Spinal cord (tissue), 9 donors: ENCODE measurements at regions not wholly inside any gene's neighbourhood (a gene's known extent, or its start where the extent isn't known, plus 50 kb on each side); places are given as distances from the start of the nearest gene placed in this dataset.

Experiments
- DNase-seq, 6 donors: peaks; one replicate each; pipeline versions ENCODE4 v3.0.0 to v3.0.0-alpha.2; 2013 to 2015; ENCODE audit warnings: low spot score in 6 of 6, low read depth in 4 of 6
- H3K27ac ChIP-seq: one replicate; pipeline ENCODE4 v1.5.1; 2013; ENCODE audit warnings: low read depth, low read length, control low read depth
- H3K27me3 ChIP-seq: one replicate; pipeline ENCODE4 v1.6.1; 2013; ENCODE audit warnings: low read length; ENCODE audit not compliant: control insufficient read depth, insufficient read depth
- H3K36me3 ChIP-seq: one replicate; pipeline ENCODE4 v1.6.1; 2013; ENCODE audit warnings: low read length; ENCODE audit not compliant: control insufficient read depth, insufficient read depth
- H3K4me1 ChIP-seq: one replicate; pipeline ENCODE4 v1.6.1; 2013; ENCODE audit warnings: low read length; ENCODE audit not compliant: control insufficient read depth, insufficient read depth
- H3K4me3 ChIP-seq: one replicate; pipeline ENCODE4 v1.5.1; 2013; ENCODE audit warnings: low read depth, low read length, control low read depth
- H3K9me3 ChIP-seq: one replicate; pipeline ENCODE4 v1.6.1; 2013; ENCODE audit warnings: low read length; ENCODE audit not compliant: control insufficient read depth, insufficient read depth
- WGBS: methylation state at CpG from one replicate; pipeline ENCODE4 v1.1.5; 2013; ENCODE audit warnings: missing lambda C conversion rate; ENCODE audit not compliant: insufficient coverage; 5-methylcytosine and 5-hydroxymethylcytosine counted together
- donor health status: healthy.

DNA sequence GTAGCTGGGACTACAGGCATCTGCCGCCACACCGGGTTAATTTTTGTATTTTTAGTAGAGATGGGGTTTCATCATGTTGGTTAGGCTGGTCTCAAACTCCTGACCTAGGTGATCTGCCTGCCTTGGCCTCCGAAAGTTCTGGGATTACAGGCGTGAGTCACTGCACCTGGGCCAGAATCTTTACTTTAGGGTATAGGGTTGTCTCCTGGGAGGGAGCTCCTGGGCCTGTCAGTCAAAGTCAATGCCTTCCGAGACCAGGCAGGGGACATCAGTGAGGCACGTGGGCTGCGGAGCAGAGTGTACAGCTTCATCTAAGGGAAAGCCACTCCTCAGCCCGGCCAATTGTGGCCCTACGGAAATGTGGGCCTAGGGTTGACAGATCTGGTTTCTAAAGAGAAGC lies 108.6 kb downstream of the FGF18 start:
- H3K27me3 ChIP-seq = no peaks in the 10 kb centered on the region
- H3K27ac ChIP-seq = no peak overlapping the region
- no peak for DNase-seq
- H3K4me3 ChIP-seq = no peak overlapping the region
- H3K36me3 ChIP-seq = no peaks in the 10 kb centered on the region
- 88% methylated on average over 6 of the region's 9 CpGs for WGBS
- H3K9me3 ChIP-seq = no peaks in the 10 kb centered on the region
- peaks cover 14% of the 10 kb centered on the region for H3K4me1 ChIP-seq

DNA sequence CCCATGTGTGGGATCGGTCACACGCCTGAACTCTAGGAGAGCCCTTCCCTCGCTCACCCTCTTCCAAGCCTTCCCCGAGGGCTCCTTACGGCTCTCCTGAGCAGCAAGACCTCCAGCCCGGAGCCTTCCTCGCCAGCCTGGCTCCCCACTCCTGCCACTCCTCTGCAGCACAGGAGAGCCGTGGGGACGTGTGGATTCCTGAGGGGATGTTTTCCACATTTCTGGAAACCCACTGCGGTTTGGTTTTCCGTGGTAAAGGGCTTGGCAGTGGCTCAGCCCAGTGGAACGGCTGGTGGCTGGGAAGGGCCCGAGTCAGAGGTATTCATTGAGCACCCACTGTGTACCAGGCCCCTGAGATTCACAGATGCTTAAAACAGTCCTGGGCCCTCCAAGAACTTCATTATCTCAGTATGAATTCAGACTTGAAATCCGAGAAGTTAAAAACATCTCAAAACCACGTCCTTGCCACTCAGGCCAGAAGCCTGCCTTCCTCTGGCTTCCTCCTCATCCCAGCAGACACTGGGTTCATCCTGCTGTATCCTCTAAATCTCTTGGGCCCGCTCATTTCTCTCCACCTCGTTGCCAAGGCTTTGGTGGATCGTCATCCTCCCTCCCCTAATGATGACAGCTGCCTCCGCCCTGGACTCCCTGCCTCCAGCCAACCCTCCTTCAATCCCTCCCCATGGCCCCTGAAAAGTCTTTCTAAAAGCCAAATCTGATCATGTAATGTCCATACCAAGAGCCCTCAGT lies 109.6 kb downstream of the FGF18 start:
- no peak overlapping the region for H3K4me3 ChIP-seq
- H3K4me1 ChIP-seq = peaks cover 12% of the 10 kb centered on the region
- 85% methylated on average over 18 of the region's 19 CpGs for WGBS
- H3K9me3 ChIP-seq = no peaks in the 10 kb centered on the region
- H3K27me3 ChIP-seq = no peaks in the 10 kb centered on the region
- no peak for DNase-seq
- no peak overlapping the region for H3K27ac ChIP-seq
- H3K36me3 ChIP-seq = no peaks in the 10 kb centered on the region

DNA sequence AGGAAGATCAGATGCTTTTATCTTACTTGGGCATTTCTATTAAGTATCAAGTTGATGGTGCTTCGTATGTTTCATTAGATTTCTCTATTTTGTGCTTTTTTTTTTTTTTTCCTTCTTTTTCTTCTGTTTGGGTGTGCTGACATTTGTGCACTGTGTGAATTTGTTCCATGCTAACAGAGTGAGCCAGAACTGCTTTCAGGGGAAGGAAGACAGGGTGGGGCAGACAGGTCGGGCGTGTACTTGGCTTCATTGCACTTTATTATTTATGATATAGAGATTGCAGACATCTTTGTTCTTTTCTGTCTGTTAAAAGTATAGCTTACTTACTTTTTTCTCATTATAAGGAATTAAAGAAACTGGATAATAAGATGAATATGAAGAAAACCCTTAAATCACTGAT lies 112.2 kb downstream of the FGF18 start:
- Histone ChIP-seq H3K4me3 (no peak overlapping the region), H3K36me3 (no peaks in the 10 kb centered on the region), H3K27ac (no peak overlapping the region), H3K27me3 (no peaks in the 10 kb centered on the region), H3K4me1 (no peaks in the 10 kb centered on the region), H3K9me3 (no peaks in the 10 kb centered on the region)
- DNase-seq = no peak
- 100% methylated on average over 1 of the region's 3 CpGs for WGBS

DNA sequence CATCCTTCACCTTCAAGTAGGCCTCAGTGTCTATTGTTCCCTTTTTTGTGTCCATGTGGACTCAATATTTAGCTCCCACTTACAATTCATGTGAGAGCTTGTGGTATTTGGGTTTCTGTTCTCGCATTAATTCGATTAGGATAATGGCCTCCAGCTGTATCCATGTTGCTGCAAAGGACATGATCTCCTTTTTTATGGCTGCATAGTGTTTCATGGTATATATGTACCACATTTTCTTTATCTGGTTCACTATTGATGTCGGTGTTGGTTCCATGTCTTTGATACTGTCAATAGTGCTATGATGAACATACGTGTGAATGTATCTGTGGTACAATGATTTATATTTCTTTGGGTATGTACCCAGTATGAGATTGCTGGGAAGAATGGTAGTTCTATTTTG lies 113.7 kb downstream of the FGF18 start:
- no peaks in the 10 kb centered on the region for H3K36me3 ChIP-seq
- WGBS = no CpG with 5 or more reads among the region's 4 CpGs

DNA sequence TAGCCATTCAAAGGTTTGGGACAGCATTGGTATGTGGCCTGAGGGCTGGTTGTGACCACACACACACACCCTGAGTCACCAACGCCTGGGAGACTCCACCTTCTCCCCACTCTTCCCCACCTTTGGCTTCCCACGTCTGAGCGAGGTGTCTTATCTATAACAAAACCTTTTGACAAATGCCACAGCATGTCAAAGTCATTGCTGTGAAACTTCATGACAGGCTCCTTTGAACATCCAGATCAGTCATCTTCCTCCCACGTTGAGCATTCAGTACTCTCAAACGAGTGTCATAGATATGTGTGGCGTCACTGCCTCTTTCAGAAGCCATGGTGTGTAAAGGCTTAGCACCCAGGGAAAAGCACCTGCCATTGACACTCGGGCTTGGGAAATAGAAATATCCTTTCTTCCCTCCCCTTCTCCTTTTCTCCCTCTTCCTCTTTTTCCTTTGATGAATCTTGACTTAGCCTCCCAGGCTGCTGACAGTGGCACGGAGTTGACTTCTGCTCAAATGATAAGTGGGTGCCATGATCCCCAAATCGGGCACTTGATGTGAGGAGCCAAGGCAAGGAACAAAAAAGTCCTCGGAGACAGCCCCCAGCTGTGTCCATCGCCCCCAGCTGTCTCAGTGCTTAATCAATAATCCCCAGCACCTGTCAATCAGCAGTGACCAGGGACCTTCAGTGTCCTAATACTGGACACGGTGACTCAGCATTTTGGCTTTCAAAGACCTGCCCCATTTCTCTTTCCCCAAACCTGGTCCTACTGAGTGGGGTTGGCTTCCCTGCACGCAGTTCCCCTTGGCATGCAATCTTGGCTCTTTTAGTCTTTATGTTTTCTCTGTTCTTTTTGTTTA lies 114.8 kb downstream of the FGF18 start:
- DNase-seq = no peak
- 77% methylated on average over 9 of the region's 13 CpGs for WGBS
- no peaks in the 10 kb centered on the region for H3K27me3 ChIP-seq

More for the DNA sequence above, 113.7 kb downstream of the FGF18 start:
- no peaks in the 10 kb centered on the region for H3K4me1 ChIP-seq
- no peak overlapping the region for H3K4me3 ChIP-seq
- H3K27me3 ChIP-seq = no peaks in the 10 kb centered on the region
- H3K9me3 ChIP-seq = no peaks in the 10 kb centered on the region
- H3K27ac ChIP-seq = no peak overlapping the region
- DNase-seq = no peak

DNA sequence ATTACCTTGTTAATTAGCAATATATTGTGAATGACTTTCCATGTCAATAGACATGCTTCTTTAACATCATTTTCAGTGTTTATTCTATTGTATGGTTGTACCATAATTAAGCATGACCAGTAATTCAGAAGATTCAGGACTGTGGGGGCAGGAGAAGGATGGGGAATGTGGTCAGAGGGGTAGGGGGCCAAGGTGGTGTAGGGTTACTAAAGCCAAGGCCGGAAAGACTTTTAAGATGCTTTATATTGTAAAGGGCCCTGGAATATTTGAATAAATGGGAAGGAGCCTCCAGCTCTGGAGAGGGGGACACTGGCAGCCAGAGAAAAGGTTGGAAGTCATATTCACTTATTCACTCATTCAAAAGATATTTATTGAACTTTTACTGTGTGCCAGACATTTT lies 115.7 kb downstream of the FGF18 start:
- no peaks in the 10 kb centered on the region for H3K27me3 ChIP-seq
- no peak for DNase-seq
- H3K27ac ChIP-seq = no peak overlapping the region
- no peaks in the 10 kb centered on the region for H3K36me3 ChIP-seq
- whole genome bisulfite sequencing = 56% methylated on average over 1 of the region's 1 CpG
- H3K4me1 ChIP-seq = no peaks in the 10 kb centered on the region
- no peaks in the 10 kb centered on the region for H3K9me3 ChIP-seq
- H3K4me3 ChIP-seq = no peak overlapping the region

More for the DNA sequence above, 114.8 kb downstream of the FGF18 start:
- Histone ChIP-seq H3K4me1 (no peaks in the 10 kb centered on the region), H3K4me3 (no peak overlapping the region), H3K36me3 (no peaks in the 10 kb centered on the region), H3K27ac (no peak overlapping the region), H3K9me3 (no peaks in the 10 kb centered on the region)

DNA sequence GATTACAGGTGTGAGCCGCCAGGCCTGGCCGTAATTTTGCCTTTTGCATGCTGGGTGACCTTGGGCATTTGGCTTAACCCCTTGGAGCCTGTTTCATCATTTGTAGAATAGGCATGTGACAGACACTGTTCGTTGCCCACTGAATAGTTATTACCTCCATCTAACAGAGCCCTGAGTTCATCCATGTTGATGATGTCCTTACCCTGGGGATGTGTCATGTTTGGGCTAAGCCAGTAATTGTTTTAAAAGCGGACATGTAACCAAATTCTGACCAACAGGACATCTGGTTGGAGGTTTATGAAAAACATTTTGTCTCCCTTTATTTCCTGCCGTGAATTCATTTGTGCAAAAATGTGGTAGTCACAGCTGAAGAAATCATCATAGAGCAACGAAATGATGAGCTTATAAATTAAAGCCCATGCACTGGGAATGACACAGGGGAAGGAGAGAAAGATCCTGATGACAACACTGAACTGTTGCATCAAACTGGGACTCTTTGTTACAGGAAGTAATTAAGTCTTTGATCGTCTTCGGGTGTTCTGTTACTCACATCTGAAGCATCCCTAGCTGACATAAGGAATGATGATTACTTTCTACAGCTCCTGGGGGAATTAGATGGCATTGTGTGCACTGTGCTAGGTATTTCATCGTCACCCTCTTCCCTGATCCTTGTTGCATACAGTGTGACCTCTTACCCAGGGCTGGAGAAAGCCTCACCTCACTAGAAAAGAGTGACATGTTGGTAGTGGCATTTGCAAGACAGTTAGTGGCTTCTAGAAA lies 117.8 kb downstream of the FGF18 start:
- H3K4me3 ChIP-seq = no peak overlapping the region
- no peaks in the 10 kb centered on the region for H3K36me3 ChIP-seq
- H3K4me1 ChIP-seq = no peaks in the 10 kb centered on the region
- peak in 1 of 6 donors; percentile 36 for DNase-seq
- no peaks in the 10 kb centered on the region for H3K27me3 ChIP-seq
- no peaks in the 10 kb centered on the region for H3K9me3 ChIP-seq
- 51% methylated on average over 4 of the region's 9 CpGs for WGBS
- no peak overlapping the region for H3K27ac ChIP-seq

DNA sequence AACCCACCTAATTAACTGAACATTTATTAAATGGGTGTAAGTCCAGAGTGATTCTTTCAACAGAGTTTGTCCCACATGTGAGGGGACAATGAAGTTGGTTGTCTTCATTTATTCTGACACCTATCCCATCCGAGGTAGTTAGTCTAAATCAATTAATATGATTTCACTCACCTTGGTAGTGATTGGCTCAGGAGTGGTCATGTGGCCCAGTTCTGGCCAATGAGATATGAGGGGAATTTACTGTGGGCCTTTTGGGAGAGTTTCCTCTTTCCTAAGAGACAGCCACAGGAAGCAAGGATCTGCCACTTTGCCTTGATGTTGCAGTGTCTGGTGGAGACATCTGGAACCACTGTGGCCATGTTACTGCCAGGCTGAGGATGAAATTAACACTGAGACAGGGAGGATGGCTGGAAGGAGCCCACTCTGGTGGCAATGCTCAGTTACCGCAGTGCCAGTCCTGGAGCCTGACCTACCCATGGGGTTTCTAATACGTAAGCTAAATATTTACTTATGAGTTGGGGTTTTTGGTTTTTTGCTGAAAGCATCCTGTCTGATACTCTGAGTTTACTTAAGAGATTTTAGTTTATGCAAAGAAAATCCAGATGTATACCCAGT lies 118.6 kb downstream of the FGF18 start:
- no peak overlapping the region for H3K27ac ChIP-seq
- H3K36me3 ChIP-seq = no peaks in the 10 kb centered on the region
- H3K27me3 ChIP-seq = no peaks in the 10 kb centered on the region
- H3K9me3 ChIP-seq = no peaks in the 10 kb centered on the region
- H3K4me3 ChIP-seq = no peak overlapping the region
- WGBS = 100% methylated on average over 2 of the region's 3 CpGs
- no peak for DNase-seq
- H3K4me1 ChIP-seq = no peaks in the 10 kb centered on the region

DNA sequence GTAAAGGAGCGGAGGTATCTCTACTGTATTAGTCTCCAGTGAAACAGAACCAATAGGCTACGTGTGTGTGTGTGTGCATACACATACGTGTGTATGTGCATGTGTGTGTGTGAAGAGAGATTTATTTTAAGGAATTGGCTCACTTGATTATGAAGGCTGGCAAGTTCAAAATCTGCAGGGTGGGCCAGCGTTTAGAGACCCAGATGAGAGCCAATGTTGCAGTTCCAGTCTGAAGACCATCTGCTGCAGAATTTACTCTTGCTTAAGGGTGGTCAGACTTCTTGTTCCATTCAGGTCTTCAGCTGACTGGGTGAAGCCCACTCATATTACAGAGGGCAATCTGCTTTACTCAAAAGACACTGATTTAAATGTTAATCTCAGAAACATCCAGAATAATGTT lies 119.2 kb downstream of the FGF18 start:
- H3K4me1 ChIP-seq = no peaks in the 10 kb centered on the region
- no peaks in the 10 kb centered on the region for H3K36me3 ChIP-seq
- H3K9me3 ChIP-seq = no peaks in the 10 kb centered on the region
- WGBS = 82% methylated on average over 4 of the region's 4 CpGs
- H3K27me3 ChIP-seq = no peaks in the 10 kb centered on the region
- peak in 1 of 6 donors; percentile 37 for DNase-seq
- no peak overlapping the region for H3K27ac ChIP-seq
- H3K4me3 ChIP-seq = no peak overlapping the region
